GM21576 (cell line): ENCODE measurements at regions not wholly inside any gene's neighbourhood (a gene's known extent, or its start where the extent isn't known, plus 50 kb on each side); places are given as distances from the start of the nearest gene placed in this dataset.

Experiments
- ATAC-seq: cut with Tn5 transposase; IDR thresholded peaks from one replicate; pipeline ENCODE4 v1.9.1; 2021; ENCODE audit warnings: mild to moderate bottlenecking, moderate library complexity; ENCODE audit not compliant: unreplicated experiment

DNA sequence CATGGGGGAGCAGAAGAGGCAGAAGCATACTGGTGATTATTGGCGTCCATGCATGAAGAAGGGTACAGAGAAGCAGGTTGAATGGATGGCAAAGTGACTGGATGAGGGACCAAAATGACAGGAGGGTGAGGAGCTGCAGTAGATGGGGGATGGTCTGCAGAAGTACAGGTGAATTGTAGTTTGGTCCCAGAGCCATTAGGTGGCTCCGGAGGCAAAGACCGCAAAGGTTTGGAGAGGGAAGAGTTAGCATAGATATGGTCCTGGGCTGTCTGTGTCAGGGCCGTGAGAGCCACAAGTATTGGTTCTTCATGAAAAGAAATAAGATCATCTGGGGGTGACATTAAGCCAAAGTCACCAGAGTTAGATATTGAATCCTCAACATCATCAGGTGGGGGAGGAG is 59.0 kb upstream of the ZNF726 start:
- no peak for ATAC-seq

- no peak for ATAC-seq
These were observed 62.7 kb upstream of the ZNF726 start for GRCh38 chr19:23851966-23852365.

GRCh38 chr19:23832717-23833327 is 74.1 kb upstream of the ZNF681 start:
- no peak for ATAC-seq

DNA sequence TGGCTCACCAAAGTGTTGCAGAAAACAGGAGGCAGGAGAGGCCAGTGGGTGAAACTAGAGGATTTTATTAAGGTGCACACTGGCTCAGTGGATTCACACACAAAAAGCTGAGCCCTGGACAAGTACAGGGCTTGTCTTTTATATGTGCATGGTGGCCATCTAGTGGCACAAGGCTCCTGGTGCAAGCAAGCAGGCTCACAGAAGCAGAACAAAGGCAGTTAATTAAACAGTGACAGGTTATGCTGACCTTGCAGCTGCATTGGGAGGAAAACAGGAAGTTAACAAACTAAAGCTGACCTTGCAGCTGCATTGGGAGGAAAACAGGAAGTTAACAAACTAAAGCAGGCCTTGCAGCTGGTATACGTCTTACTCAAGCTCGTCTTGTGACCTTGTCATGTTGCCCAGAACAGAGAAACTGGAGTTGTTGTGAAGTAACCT is 65.3 kb upstream of the ZNF681 start:
- peak; percentile 53 for ATAC-seq

DNA sequence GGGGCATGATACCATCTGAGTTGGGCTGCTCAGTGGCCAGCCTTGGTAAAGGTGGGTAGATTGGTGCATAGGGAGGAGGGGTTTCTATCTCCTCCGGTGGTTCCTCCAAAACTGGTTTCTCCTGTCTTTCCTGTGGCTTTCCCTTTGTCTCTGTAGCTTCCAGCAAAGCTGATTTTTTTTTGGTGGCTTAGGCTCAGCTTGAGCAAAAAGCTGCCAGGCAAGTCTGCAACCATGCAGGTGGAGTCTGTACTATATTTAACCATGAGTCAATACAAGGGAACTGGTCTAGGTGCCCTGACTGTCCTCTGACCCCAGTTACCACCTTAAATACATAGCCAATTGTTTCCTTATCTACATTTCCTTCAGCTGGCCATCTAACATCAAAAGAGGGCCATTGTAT is 64.0 kb upstream of the ZNF681 start:
- no peak for ATAC-seq

DNA sequence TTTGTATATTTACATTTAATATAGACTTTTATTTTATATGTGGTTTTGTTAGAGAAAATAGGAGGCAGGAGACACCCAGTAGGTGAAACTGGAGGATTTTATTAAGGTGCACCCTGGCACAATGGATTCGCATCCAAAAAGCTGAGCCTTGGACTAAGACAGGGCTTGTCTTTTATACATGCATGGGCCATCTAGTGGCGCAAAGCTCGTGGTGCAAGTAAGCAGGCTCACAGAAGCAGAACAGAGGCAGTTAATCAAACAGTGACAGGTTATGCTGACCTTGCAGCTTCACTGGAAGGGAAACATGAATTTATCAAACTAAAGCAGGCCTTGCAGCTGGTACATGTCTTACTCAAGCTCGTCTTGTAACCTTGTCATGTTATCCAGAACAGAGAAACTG is 58.8 kb upstream of the ZNF681 start:
- ATAC-seq, result no peak

- no peak for ATAC-seq
These were observed 51.8 kb upstream of the ZNF681 start for GRCh38 chr19:23810496-23810895.
